Trophoblast cell (in vitro differentiated cells and primary cell): ENCODE measurements at regions not wholly inside any gene's neighbourhood (a gene's known extent, or its start where the extent isn't known, plus 50 kb on each side); places are given as distances from the start of the nearest gene placed in this dataset.

Experiments used
- DNase-seq, 2 donors: peaks; one replicate each; pipeline ENCODE4 v3.0.0-alpha.2; 2016
- H2AFZ ChIP-seq: 2 replicates; pipeline ENCODE4 v1.6.1; 2013; ENCODE audit warnings: low read length, moderate library complexity, mild to moderate bottlenecking; ENCODE audit not compliant: insufficient read depth, poor library complexity
- H2AK5ac ChIP-seq: 2 replicates; pipeline ENCODE4 v1.6.1; 2013; ENCODE audit warnings: mild to moderate bottlenecking, low read length
- H2BK120ac ChIP-seq: 2 replicates; pipeline ENCODE4 v1.6.1; 2013; ENCODE audit warnings: low read length, mild to moderate bottlenecking, moderate library complexity; ENCODE audit not compliant: insufficient read depth, poor library complexity
- H2BK12ac ChIP-seq: 2 replicates; pipeline ENCODE4 v1.6.1; 2013; ENCODE audit warnings: mild to moderate bottlenecking, low read length, moderate library complexity
- H2BK5ac ChIP-seq: 2 replicates; pipeline ENCODE4 v1.6.1; 2013; ENCODE audit warnings: low read length, low read depth, moderate library complexity, mild to moderate bottlenecking; ENCODE audit not compliant: poor library complexity
- H3K14ac ChIP-seq: 2 replicates; pipeline ENCODE4 v1.6.1; 2013; ENCODE audit warnings: mild to moderate bottlenecking, low read length
- H3K18ac ChIP-seq: 2 replicates; pipeline ENCODE4 v1.6.1; 2013; ENCODE audit warnings: mild to moderate bottlenecking, low read length
- H3K23ac ChIP-seq: 2 replicates; pipeline ENCODE4 v1.6.1; 2013; ENCODE audit warnings: low read length
- H3K27ac ChIP-seq: 2 replicates; pipeline ENCODE4 v1.5.1; 2013; ENCODE audit warnings: low read depth, mild to moderate bottlenecking, inconsistent platforms, low read length, moderate library complexity
- H3K27me3 ChIP-seq: 2 replicates; pipeline ENCODE4 v1.6.1; 2013; ENCODE audit warnings: inconsistent platforms, mild to moderate bottlenecking, low read length, moderate library complexity; ENCODE audit not compliant: insufficient read depth
- H3K36me3 ChIP-seq, 2 experiments: 1 replicate in 1 of 2; 2 replicates in 1 of 2; pipeline ENCODE4 v1.6.1; 2013; ENCODE audit warnings: low read length in 2 of 2, mild to moderate bottlenecking in 2 of 2, moderate library complexity in 1 of 2; ENCODE audit not compliant: insufficient read depth in 2 of 2, control insufficient read depth in 1 of 2
- H3K4ac ChIP-seq: 2 replicates; pipeline ENCODE4 v1.6.1; 2013; ENCODE audit warnings: low read depth, mild to moderate bottlenecking, low read length, moderate library complexity
- H3K4me1 ChIP-seq, 2 experiments: 1 replicate in 1 of 2; 2 replicates in 1 of 2; pipeline ENCODE4 v1.6.1; 2013; ENCODE audit warnings: low read length in 2 of 2, mild to moderate bottlenecking in 2 of 2, moderate library complexity in 1 of 2; ENCODE audit not compliant: insufficient read depth in 2 of 2, control insufficient read depth in 1 of 2
- H3K4me2 ChIP-seq: 2 replicates; pipeline ENCODE4 v1.6.1; 2013; ENCODE audit warnings: inconsistent platforms, mild to moderate bottlenecking, low read length, moderate library complexity
- H3K4me3 ChIP-seq: 2 replicates; pipeline ENCODE4 v1.5.1; 2013; ENCODE audit warnings: mild to moderate bottlenecking, low read depth, low read length, inconsistent platforms
- H3K79me1 ChIP-seq: one replicate; pipeline ENCODE4 v1.6.1; 2013; ENCODE audit warnings: low read length
- H3K79me2 ChIP-seq: 2 replicates; pipeline ENCODE4 v1.6.1; 2013; ENCODE audit warnings: low read length, mild to moderate bottlenecking; ENCODE audit not compliant: control insufficient read depth, insufficient read depth, poor library complexity
- H3K9ac ChIP-seq: 2 replicates; pipeline ENCODE4 v1.6.1; 2013; ENCODE audit warnings: mild to moderate bottlenecking, low read length
- H3K9me3 ChIP-seq: 2 replicates; pipeline ENCODE4 v1.6.1; 2013; ENCODE audit warnings: low read depth, mild to moderate bottlenecking, control low read depth, inconsistent platforms, low read length; ENCODE audit not compliant: insufficient read depth
- H4K12ac ChIP-seq: 2 replicates; pipeline ENCODE4 v1.6.1; 2013; ENCODE audit warnings: low read depth, mild to moderate bottlenecking, low read length, moderate library complexity
- H4K8ac ChIP-seq: 2 replicates; pipeline ENCODE4 v1.6.1; 2013; ENCODE audit warnings: low read depth, mild to moderate bottlenecking, low read length, moderate library complexity
- H4K91ac ChIP-seq: one replicate; pipeline ENCODE4 v1.6.1; 2013; ENCODE audit warnings: low read depth, mild to moderate bottlenecking, low read length, moderate library complexity
- whole genome bisulfite sequencing: extraction: QIAGEN DNeasy Blood & Tissue Kit; methylation state at CpG from one replicate; pipeline ENCODE4 v1.1.7; 2013; ENCODE audit warnings: missing lambda C conversion rate; ENCODE audit not compliant: insufficient read length, insufficient coverage; ENCODE audit errors: extremely low coverage; 5-methylcytosine and 5-hydroxymethylcytosine counted together

- H3K14ac ChIP-seq: no peak overlapping the region
- no peaks in the 10 kb centered on the region for H3K79me1 ChIP-seq
- no peak overlapping the region for H3K9ac ChIP-seq
- H4K8ac ChIP-seq: no peak overlapping the region
- H3K4me3 ChIP-seq: no peak overlapping the region
- no peaks in the 10 kb centered on the region for H3K36me3 ChIP-seq
- H3K27me3 ChIP-seq: no peaks in the 10 kb centered on the region
- no peak for DNase-seq
- no peak overlapping the region for H2AK5ac ChIP-seq
- H3K79me2 ChIP-seq: no peaks in the 10 kb centered on the region
- H3K23ac ChIP-seq: no peak overlapping the region
- H2BK5ac ChIP-seq: no peak overlapping the region
- no peak overlapping the region for H3K27ac ChIP-seq
- no peak overlapping the region for H2AFZ ChIP-seq
- H4K12ac ChIP-seq: no peak overlapping the region
- no peak overlapping the region for H3K4ac ChIP-seq
- H2BK12ac ChIP-seq: no peak overlapping the region
- no peak overlapping the region for H2BK120ac ChIP-seq
- no peak overlapping the region for H4K91ac ChIP-seq
- H3K18ac ChIP-seq: no peak overlapping the region
- WGBS: no CpG with 5 or more reads among the region's 3 CpGs
- H3K9me3 ChIP-seq: no peaks in the 10 kb centered on the region
- H3K4me1 ChIP-seq: no peaks in the 10 kb centered on the region
- H3K4me2 ChIP-seq: no peak overlapping the region
These were observed 295.9 kb upstream of the TMEM229A start for GRCh38 chr7:124328774-124329173.

GRCh38 chr7:124324262-124324661 is 291.4 kb upstream of the TMEM229A start:
- H3K4me3 ChIP-seq: no peak overlapping the region
- H4K91ac ChIP-seq: no peak overlapping the region
- no peak overlapping the region for H3K9ac ChIP-seq
- H3K4ac ChIP-seq: no peak overlapping the region
- H3K4me2 ChIP-seq: no peak overlapping the region
- H4K12ac ChIP-seq: no peak overlapping the region
- H3K27me3 ChIP-seq: no peaks in the 10 kb centered on the region
- H3K79me2 ChIP-seq: no peaks in the 10 kb centered on the region
- H3K79me1 ChIP-seq: no peaks in the 10 kb centered on the region
- H4K8ac ChIP-seq: no peak overlapping the region
- H2BK120ac ChIP-seq: no peak overlapping the region
- no peaks in the 10 kb centered on the region for H3K4me1 ChIP-seq
- no peak overlapping the region for H3K23ac ChIP-seq
- H2BK12ac ChIP-seq: no peak overlapping the region
- no peak overlapping the region for H3K27ac ChIP-seq
- no peak for DNase-seq
- H3K36me3 ChIP-seq: no peaks in the 10 kb centered on the region
- H3K9me3 ChIP-seq: no peaks in the 10 kb centered on the region
- no peak overlapping the region for H3K18ac ChIP-seq
- no peak overlapping the region for H2BK5ac ChIP-seq
- H2AFZ ChIP-seq: no peak overlapping the region
- H2AK5ac ChIP-seq: no peak overlapping the region
- H3K14ac ChIP-seq: no peak overlapping the region

- Histone ChIP-seq H2AK5ac (no peak overlapping the region), H2AFZ (no peak overlapping the region), H3K27ac (no peak overlapping the region), H2BK5ac (no peak overlapping the region), H4K12ac (no peak overlapping the region), H3K79me1 (no peaks in the 10 kb centered on the region), H3K36me3 (no peaks in the 10 kb centered on the region), H3K23ac (no peak overlapping the region), H3K18ac (no peak overlapping the region), H3K27me3 (no peaks in the 10 kb centered on the region), H3K14ac (no peak overlapping the region), H4K8ac (no peak overlapping the region), H3K9me3 (no peaks in the 10 kb centered on the region), H3K4me1 (no peaks in the 10 kb centered on the region), H3K79me2 (no peaks in the 10 kb centered on the region), H3K9ac (no peak overlapping the region), H3K4me2 (no peak overlapping the region), H4K91ac (no peak overlapping the region), H2BK12ac (no peak overlapping the region), H3K4ac (no peak overlapping the region), H3K4me3 (no peak overlapping the region), H2BK120ac (no peak overlapping the region)
- WGBS: no CpG with 5 or more reads among the region's 1 CpG
- no peak for DNase-seq
These were observed 290.7 kb upstream of the TMEM229A start for GRCh38 chr7:124323597-124323996.

- Histone ChIP-seq H3K4me3 (no peak overlapping the region), H4K12ac (no peak overlapping the region), H3K79me1 (no peaks in the 10 kb centered on the region), H3K4me1 (no peaks in the 10 kb centered on the region), H3K14ac (no peak overlapping the region), H2BK120ac (no peak overlapping the region), H3K27ac (no peak overlapping the region), H3K23ac (no peak overlapping the region), H3K18ac (no peak overlapping the region), H2AFZ (no peak overlapping the region), H2AK5ac (no peak overlapping the region), H4K91ac (no peak overlapping the region), H3K4me2 (no peak overlapping the region), H3K27me3 (no peaks in the 10 kb centered on the region), H3K9ac (no peak overlapping the region), H4K8ac (no peak overlapping the region), H3K9me3 (no peaks in the 10 kb centered on the region), H2BK12ac (no peak overlapping the region), H2BK5ac (no peak overlapping the region), H3K79me2 (no peaks in the 10 kb centered on the region), H3K4ac (no peak overlapping the region), H3K36me3 (no peaks in the 10 kb centered on the region)
- peak in 1 of 2 donors; percentile 34 for DNase-seq
- no CpG with 5 or more reads among the region's 1 CpG for WGBS
These were observed 289.7 kb upstream of the TMEM229A start for GRCh38 chr7:124322561-124322960.
